DND-41 (cell line): ENCODE measurements at regions not wholly inside any gene's neighbourhood (a gene's known extent, or its start where the extent isn't known, plus 50 kb on each side); places are given as distances from the start of the nearest gene placed in this dataset.

Experiments
- ATAC-seq: fragments of 200-7000 bp; cut with Tn5 transposase; 3 replicates; pipeline ENCODE4 v1.9.1; 2021; ENCODE audit warnings: low read depth; ENCODE audit not compliant: insufficient read depth
- DNase-seq: peaks from one replicate; pipeline ENCODE4 v3.0.0-alpha.2; 2020
- H2AFZ ChIP-seq: 2 replicates; pipeline ENCODE4 v1.6.0; 2012; ENCODE audit warnings: low read depth, low read length
- H3K27ac ChIP-seq: 2 replicates; pipeline ENCODE4 v1.5.1; 2012; ENCODE audit warnings: low read length, inconsistent platforms
- H3K27me3 ChIP-seq: fragments of 200-600 bp; sonication (generic); 2 replicates; pipeline ENCODE4 v1.6.0; 2012; ENCODE audit warnings: low read length, mild to moderate bottlenecking, inconsistent platforms; ENCODE audit not compliant: insufficient read depth, poor library complexity
- H3K36me3 ChIP-seq: 2 replicates; pipeline ENCODE4 v1.5.1; 2012; ENCODE audit warnings: low read length, inconsistent platforms; ENCODE audit not compliant: insufficient read depth
- H3K4me1 ChIP-seq: 2 replicates; pipeline ENCODE4 v1.5.1; 2012; ENCODE audit warnings: mild to moderate bottlenecking, low read length; ENCODE audit not compliant: insufficient read depth
- H3K4me2 ChIP-seq: 2 replicates; pipeline ENCODE4 v1.6.0; 2012; ENCODE audit warnings: mild to moderate bottlenecking, moderate library complexity, low read length, inconsistent platforms; ENCODE audit not compliant: insufficient read depth
- H3K4me3 ChIP-seq, 2 experiments: fragments of 200-600 bp in 1 of 2; shearing (Covaris generic) in 1 of 2; 2 replicates each; pipeline ENCODE4 v1.5.1; 2012 to 2016; ENCODE audit warnings: inconsistent platforms in 2 of 2, low read length in 2 of 2, mild to moderate bottlenecking in 2 of 2, low read depth in 1 of 2, moderate library complexity in 1 of 2
- H3K79me2 ChIP-seq: 2 replicates; pipeline ENCODE4 v1.6.0; 2012; ENCODE audit warnings: low read length, inconsistent platforms; ENCODE audit not compliant: insufficient read depth
- H3K9ac ChIP-seq: 2 replicates; pipeline ENCODE4 v1.6.0; 2012; ENCODE audit warnings: low read depth, mild to moderate bottlenecking, inconsistent platforms, low read length, moderate library complexity
- H3K9me3 ChIP-seq: 2 replicates; pipeline ENCODE4 v1.5.1; 2012; ENCODE audit warnings: low read length, moderate library complexity, mild to moderate bottlenecking, inconsistent platforms; ENCODE audit not compliant: insufficient read depth, severe bottlenecking
- H4K20me1 ChIP-seq: 2 replicates; pipeline ENCODE4 v1.6.0; 2012; ENCODE audit warnings: low read length; ENCODE audit not compliant: insufficient read depth
- CTCF ChIP-seq: IDR thresholded peaks from 2 replicates; pipeline ENCODE4 v1.5.1; 2012; ENCODE audit warnings: borderline replicate concordance, low read length, moderate library complexity, mild to moderate bottlenecking; ENCODE audit not compliant: poor library complexity, severe bottlenecking; ENCODE audit errors: extremely low read depth
- EZH2 ChIP-seq: IDR thresholded peaks from 3 replicates; pipeline ENCODE4 v1.6.1; 2012; ENCODE audit warnings: borderline replicate concordance, low read depth, mild to moderate bottlenecking, moderate library complexity, low read length, inconsistent platforms; ENCODE audit not compliant: severe bottlenecking

- no peak for ATAC-seq
- no peaks in the 10 kb centered on the region for H3K36me3 ChIP-seq
- H3K9me3 ChIP-seq, result no peaks in the 10 kb centered on the region
- no peak for DNase-seq
- TF ChIP-seq CTCF (no peak), EZH2 (no peak)
- no peak overlapping the region for H3K9ac ChIP-seq
- H2AFZ ChIP-seq, result no peak overlapping the region
- no peaks in the 10 kb centered on the region for H3K27me3 ChIP-seq
- no peak overlapping the region for H3K4me2 ChIP-seq
- no peak overlapping the region for H3K27ac ChIP-seq
- H3K4me1 ChIP-seq, result no peaks in the 10 kb centered on the region
- no peaks in the 10 kb centered on the region for H4K20me1 ChIP-seq
- no peaks in the 10 kb centered on the region for H3K79me2 ChIP-seq
- no peak overlapping the region for H3K4me3 ChIP-seq
Measured at GRCh38 chr12:24080465-24080864, 131.0 kb upstream of the SOX5 start.

GRCh38 chr12:24079083-24079482, 129.6 kb upstream of the SOX5 start:
- Histone ChIP-seq H3K27ac (no peak overlapping the region), H3K4me2 (no peak overlapping the region), H3K9ac (no peak overlapping the region), H3K4me3 (no peak overlapping the region), H3K4me1 (no peaks in the 10 kb centered on the region), H3K9me3 (no peaks in the 10 kb centered on the region), H3K27me3 (no peaks in the 10 kb centered on the region), H3K79me2 (no peaks in the 10 kb centered on the region), H3K36me3 (no peaks in the 10 kb centered on the region), H2AFZ (no peak overlapping the region), H4K20me1 (no peaks in the 10 kb centered on the region)
- ATAC-seq, result no peak
- DNase-seq, result no peak
- TF ChIP-seq CTCF (no peak), EZH2 (no peak)

- Histone ChIP-seq H3K4me3 (no peak overlapping the region), H4K20me1 (no peaks in the 10 kb centered on the region), H3K9ac (no peak overlapping the region), H2AFZ (no peak overlapping the region), H3K27me3 (no peaks in the 10 kb centered on the region), H3K27ac (no peak overlapping the region), H3K4me1 (no peaks in the 10 kb centered on the region), H3K36me3 (no peaks in the 10 kb centered on the region), H3K79me2 (no peaks in the 10 kb centered on the region), H3K9me3 (no peaks in the 10 kb centered on the region), H3K4me2 (no peak overlapping the region)
- DNase-seq (no peak), ATAC-seq (no peak)
- TF ChIP-seq EZH2, result no peak
- TF ChIP-seq CTCF, result no peak
Measured at GRCh38 chr12:24078318-24078765, 128.9 kb upstream of the SOX5 start.

- H3K27ac ChIP-seq, result no peak overlapping the region
- H3K4me3 ChIP-seq, result no peak overlapping the region
- no peak overlapping the region for H3K4me2 ChIP-seq
- H3K9ac ChIP-seq, result no peak overlapping the region
- no peaks in the 10 kb centered on the region for H3K36me3 ChIP-seq
- DNase-seq, result no peak
- no peak for TF ChIP-seq EZH2
- no peak for TF ChIP-seq CTCF
- no peaks in the 10 kb centered on the region for H3K9me3 ChIP-seq
- H3K27me3 ChIP-seq, result no peaks in the 10 kb centered on the region
- no peak for ATAC-seq
- no peak overlapping the region for H2AFZ ChIP-seq
- H3K4me1 ChIP-seq, result no peaks in the 10 kb centered on the region
- H4K20me1 ChIP-seq, result no peaks in the 10 kb centered on the region
- no peaks in the 10 kb centered on the region for H3K79me2 ChIP-seq
Measured at GRCh38 chr12:24077161-24077560, 127.7 kb upstream of the SOX5 start.
